Activated CD4-positive, alpha-beta memory T cell treated with anti-CD3 and anti-CD28 coated beads for 36 hours (primary cell): ENCODE measurements at regions not wholly inside any gene's neighbourhood (a gene's known extent, or its start where the extent isn't known, plus 50 kb on each side); places are given as distances from the start of the nearest gene placed in this dataset.
"Not testable (repeated sequence)": the region's sequence is repeated elsewhere in the genome, so short reads cannot be mapped to it uniquely, and the experiment has no call there.

Experiments
- CTCF ChIA-PET: fragments of 350-600 bp; sonication (Branson Sonifier 250); formaldehyde crosslinking; loops from one replicate; lab custom pipeline; 2021; ENCODE audit warnings: antibody characterized with exemption, inconsistent platforms; lab: Charles Lee
- POLR2A ChIA-PET: fragments of 350-600 bp; sonication (Branson Sonifier 250); formaldehyde crosslinking; loops from one replicate; lab custom pipeline; 2021; ENCODE audit warnings: antibody characterized with exemption; lab: Charles Lee
- DNase-seq: peaks from one replicate; pipeline ENCODE4 v3.0.0-alpha.2; 2020
- H3K27ac Mint-ChIP-seq: one replicate; pipeline ENCODE4 v1.8.0; 2021; ENCODE audit warnings: mixed read lengths
- H3K27me3 Mint-ChIP-seq: one replicate; pipeline ENCODE4 v1.8.0; 2021; ENCODE audit warnings: mixed read lengths
- H3K36me3 Mint-ChIP-seq: one replicate; pipeline ENCODE4 v1.8.0; 2021; ENCODE audit warnings: mixed read lengths
- H3K4me1 Mint-ChIP-seq: one replicate; pipeline ENCODE4 v1.8.0; 2021; ENCODE audit warnings: low read depth, mixed read lengths
- H3K4me3 Mint-ChIP-seq: one replicate; pipeline ENCODE4 v1.8.0; 2021; ENCODE audit warnings: mild to moderate bottlenecking, mixed read lengths
- H3K9me3 Mint-ChIP-seq: one replicate; pipeline ENCODE4 v1.8.0; 2021; ENCODE audit warnings: mixed read lengths
- intact Hi-C: fragments of 100-400 bp; cut with micrococcal nuclease; formaldehyde crosslinking; loops from one replicate; pipeline ENCODE4 v1.15.1; 2023

DNA sequence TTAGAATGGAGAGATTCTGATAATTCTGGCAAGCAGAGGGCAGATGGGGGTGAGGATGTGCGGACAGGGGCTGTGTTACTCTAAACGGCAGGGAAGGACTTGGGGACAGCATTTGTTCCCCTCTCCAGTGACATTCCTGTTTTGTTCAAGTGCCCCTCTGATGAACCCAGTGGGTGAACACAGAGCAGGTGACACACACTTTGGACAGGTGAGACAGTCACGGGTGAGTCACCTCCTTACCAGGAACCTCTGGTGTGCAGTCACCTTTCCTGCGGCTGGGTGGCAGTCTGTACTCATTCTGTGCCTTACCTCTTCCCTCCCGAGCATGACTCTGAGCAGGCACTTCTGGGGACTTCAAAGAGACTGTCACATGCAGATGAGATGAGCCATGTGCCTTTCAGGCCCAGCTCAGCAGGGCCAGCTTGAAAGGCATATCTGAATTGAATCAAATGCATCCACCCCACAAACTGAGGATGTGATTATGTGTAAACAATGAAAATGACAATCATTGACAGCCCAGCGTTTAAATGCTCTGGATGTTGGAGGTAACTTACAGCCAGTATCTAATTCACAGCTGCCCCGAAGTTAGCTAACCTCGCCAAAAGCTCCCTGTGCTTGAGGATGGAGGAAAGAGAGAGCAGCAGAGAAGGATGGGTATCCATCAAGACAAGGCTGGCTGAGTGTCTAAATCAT, 362.4 kb downstream of the BCL2L11 start:
- H3K9me3 Mint-ChIP-seq, H3K36me3 Mint-ChIP-seq, H3K4me3 Mint-ChIP-seq, DNase-seq, H3K27me3 Mint-ChIP-seq, POLR2A ChIA-PET, CTCF ChIA-PET: not testable (repeated sequence)
- peaks cover 39% of the 10 kb centered on the region for H3K4me1 Mint-ChIP-seq
- intact Hi-C loops = loop anchor here (10.0 kb wide), 1 partner anchor 222 kb away; no protein-coding TSS in a partner anchor
- peak overlapping the region; percentile 49 for H3K27ac Mint-ChIP-seq

- H3K4me3 Mint-ChIP-seq, H3K27me3 Mint-ChIP-seq, POLR2A ChIA-PET, DNase-seq, CTCF ChIA-PET, H3K36me3 Mint-ChIP-seq, H3K27ac Mint-ChIP-seq, H3K9me3 Mint-ChIP-seq: not testable (repeated sequence)
- peaks cover 36% of the 10 kb centered on the region for H3K4me1 Mint-ChIP-seq
- intact Hi-C loops = loop anchor here (10.0 kb wide), 1 partner anchor 221 kb away; no protein-coding TSS in a partner anchor
Observed at GRCh38 chr2:111484097-111484496, 363.4 kb downstream of the BCL2L11 start.

DNA sequence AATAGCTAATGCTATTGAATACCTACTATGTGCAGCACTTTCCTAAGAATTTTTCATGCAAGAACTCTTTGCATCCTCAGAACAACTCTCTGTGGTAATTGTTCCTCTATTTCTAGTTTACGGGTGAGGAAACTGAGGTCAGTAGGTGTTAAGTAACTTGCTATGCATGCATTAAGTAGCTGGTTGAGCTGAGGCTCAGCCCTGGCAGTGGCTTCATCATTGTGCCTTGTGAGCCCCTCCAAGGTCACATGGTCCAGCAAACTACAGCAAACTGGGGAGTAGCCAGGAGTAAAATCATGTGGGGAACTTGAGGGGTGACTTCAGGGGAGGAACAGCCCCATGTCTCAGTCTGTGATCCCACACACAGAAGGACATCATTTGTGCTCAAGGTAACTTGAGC, 365.2 kb downstream of the BCL2L11 start:
- H3K27ac Mint-ChIP-seq, CTCF ChIA-PET, H3K9me3 Mint-ChIP-seq, POLR2A ChIA-PET, H3K4me3 Mint-ChIP-seq, DNase-seq, H3K27me3 Mint-ChIP-seq, H3K36me3 Mint-ChIP-seq: not testable (repeated sequence)
- intact Hi-C loops = loop anchor here (10.0 kb wide), 1 partner anchor 219 kb away; no protein-coding TSS in a partner anchor
- peaks cover 28% of the 10 kb centered on the region for H3K4me1 Mint-ChIP-seq

GRCh38 chr2:111488451-111488850, 367.7 kb downstream of the BCL2L11 start:
- not testable (repeated sequence) for H3K9me3 Mint-ChIP-seq

DNA sequence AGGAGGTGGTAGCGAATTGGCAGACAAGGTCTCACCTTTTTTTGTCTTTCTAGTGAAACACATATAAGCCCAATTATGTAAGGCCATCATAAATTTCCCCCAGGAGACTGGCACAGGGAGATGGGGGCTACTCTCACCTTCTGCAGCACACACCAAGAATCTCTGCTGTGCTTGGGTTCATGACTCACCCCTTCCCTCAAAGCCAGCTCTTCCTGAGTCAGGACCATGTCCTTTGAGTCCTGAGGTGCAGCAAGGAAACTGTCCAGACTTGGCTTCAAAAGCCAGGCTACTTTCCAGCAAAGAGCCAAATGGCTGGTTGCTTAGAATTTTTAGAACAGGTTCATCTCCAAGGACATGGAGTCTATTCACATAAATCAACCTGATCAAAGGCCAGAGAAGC, 368.7 kb downstream of the BCL2L11 start:
- CTCF ChIA-PET = not testable (repeated sequence)
- intact Hi-C loops = loop anchor here (10.0 kb wide), 1 partner anchor 215 kb away; no protein-coding TSS in a partner anchor

More at GRCh38 chr2:111488451-111488850, 367.7 kb downstream of the BCL2L11 start:
- POLR2A ChIA-PET, H3K27ac Mint-ChIP-seq, H3K4me3 Mint-ChIP-seq, H3K27me3 Mint-ChIP-seq, CTCF ChIA-PET, DNase-seq: not testable (repeated sequence)
- intact Hi-C loops = loop anchor here (10.0 kb wide), 1 partner anchor 216 kb away; no protein-coding TSS in a partner anchor
- peaks cover 11% of the 10 kb centered on the region for H3K36me3 Mint-ChIP-seq
- peaks cover 16% of the 10 kb centered on the region for H3K4me1 Mint-ChIP-seq

GRCh38 chr2:111491181-111491580, 370.5 kb downstream of the BCL2L11 start:
- peaks cover 17% of the 10 kb centered on the region for H3K4me1 Mint-ChIP-seq
- H3K9me3 Mint-ChIP-seq, DNase-seq, CTCF ChIA-PET, intact Hi-C loops, H3K27me3 Mint-ChIP-seq, POLR2A ChIA-PET: not testable (repeated sequence)
- peak overlapping the region; percentile 88 for H3K27ac Mint-ChIP-seq
- peak overlapping the region; percentile 84 for H3K4me3 Mint-ChIP-seq
- H3K36me3 Mint-ChIP-seq = peaks cover 11% of the 10 kb centered on the region

More for the DNA sequence above, 368.7 kb downstream of the BCL2L11 start:
- H3K27ac Mint-ChIP-seq, POLR2A ChIA-PET, DNase-seq, H3K27me3 Mint-ChIP-seq, H3K9me3 Mint-ChIP-seq, H3K4me3 Mint-ChIP-seq: not testable (repeated sequence)
- peaks cover 16% of the 10 kb centered on the region for H3K4me1 Mint-ChIP-seq
- H3K36me3 Mint-ChIP-seq = peaks cover 11% of the 10 kb centered on the region

GRCh38 chr2:111491614-111492013, 370.9 kb downstream of the BCL2L11 start:
- POLR2A ChIA-PET, CTCF ChIA-PET, intact Hi-C loops, H3K27me3 Mint-ChIP-seq, H3K9me3 Mint-ChIP-seq, DNase-seq: not testable (repeated sequence)
- peak overlapping the region; percentile 88 for H3K27ac Mint-ChIP-seq
- H3K4me1 Mint-ChIP-seq = peaks cover 18% of the 10 kb centered on the region
- peaks cover 11% of the 10 kb centered on the region for H3K36me3 Mint-ChIP-seq
- peak overlapping the region; percentile 84 for H3K4me3 Mint-ChIP-seq

- peaks cover 16% of the 10 kb centered on the region for H3K36me3 Mint-ChIP-seq
- peaks cover 19% of the 10 kb centered on the region for H3K4me1 Mint-ChIP-seq
- H3K27me3 Mint-ChIP-seq, POLR2A ChIA-PET, DNase-seq, intact Hi-C loops, H3K9me3 Mint-ChIP-seq, CTCF ChIA-PET: not testable (repeated sequence)
- H3K4me3 Mint-ChIP-seq = peak overlapping the region; percentile 78
- H3K27ac Mint-ChIP-seq = peak overlapping the region; percentile 93
Observed at GRCh38 chr2:111492995-111493719, 372.4 kb downstream of the BCL2L11 start.

DNA sequence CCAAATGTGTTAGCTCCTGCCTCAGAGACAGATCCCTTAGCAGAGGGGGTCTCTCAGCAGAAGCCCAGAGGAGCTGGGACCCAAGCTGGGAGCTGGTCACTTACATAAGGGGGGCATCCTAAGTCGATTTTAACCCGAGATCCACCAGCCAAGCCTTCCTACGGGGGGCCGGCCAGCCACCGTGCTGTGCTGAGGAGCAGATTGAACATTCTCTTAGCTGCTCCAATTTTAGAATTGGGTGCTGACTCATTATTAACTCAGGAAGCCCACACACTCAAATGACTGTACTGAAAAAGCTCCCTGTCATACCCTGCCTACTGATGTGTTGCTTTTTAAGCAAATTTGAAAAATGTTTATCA, 373.0 kb downstream of the BCL2L11 start:
- H3K27me3 Mint-ChIP-seq, intact Hi-C loops, CTCF ChIA-PET, H3K9me3 Mint-ChIP-seq, POLR2A ChIA-PET: not testable (repeated sequence)
- Mint-ChIP-seq H3K36me3 (peaks cover 13% of the 10 kb centered on the region), H3K4me1 (peaks cover 17% of the 10 kb centered on the region), H3K4me3 (peak overlapping the region; percentile 78), H3K27ac (peak overlapping the region; percentile 93)
- peak; percentile 51 for DNase-seq

DNA sequence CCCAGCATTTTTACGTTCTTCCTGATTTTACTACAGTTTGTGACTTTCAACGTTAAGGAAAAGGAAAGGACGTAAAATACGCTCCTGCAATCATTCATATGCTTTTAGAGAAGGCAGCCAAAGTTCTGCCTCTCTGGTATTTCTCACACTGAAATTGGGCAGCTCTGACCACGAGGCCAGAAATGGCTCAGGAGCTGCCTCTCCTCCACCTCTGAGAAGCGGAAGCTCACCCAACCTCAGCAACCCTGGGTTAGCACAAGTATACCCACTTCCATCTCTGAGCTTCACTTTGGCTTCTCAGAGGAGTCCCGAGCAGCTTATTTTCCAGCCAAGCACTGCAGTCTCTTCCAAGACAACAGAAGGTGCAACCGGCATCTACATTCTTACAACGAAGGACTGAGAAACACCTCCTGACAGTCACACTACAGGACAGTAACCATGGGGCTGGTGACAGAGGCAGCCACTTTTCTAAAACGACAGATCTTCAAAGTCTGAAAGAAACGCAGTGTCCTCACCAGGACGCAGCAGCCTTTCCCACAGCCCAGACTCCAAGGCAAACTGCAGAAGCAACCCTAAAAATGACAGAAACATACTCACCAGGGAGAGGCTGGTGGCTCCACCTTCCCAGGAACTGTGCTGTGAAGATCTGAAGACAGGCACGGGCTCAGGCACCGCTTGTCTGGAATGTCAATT, 373.7 kb downstream of the BCL2L11 start:
- peaks cover 17% of the 10 kb centered on the region for H3K4me1 Mint-ChIP-seq
- peaks cover 13% of the 10 kb centered on the region for H3K36me3 Mint-ChIP-seq
- H3K9me3 Mint-ChIP-seq, CTCF ChIA-PET, H3K27me3 Mint-ChIP-seq, intact Hi-C loops, POLR2A ChIA-PET: not testable (repeated sequence)
- H3K4me3 Mint-ChIP-seq = peak overlapping the region; percentile 49
- DNase-seq = peak; percentile 63
- peak overlapping the region; percentile 56 for H3K27ac Mint-ChIP-seq

DNA sequence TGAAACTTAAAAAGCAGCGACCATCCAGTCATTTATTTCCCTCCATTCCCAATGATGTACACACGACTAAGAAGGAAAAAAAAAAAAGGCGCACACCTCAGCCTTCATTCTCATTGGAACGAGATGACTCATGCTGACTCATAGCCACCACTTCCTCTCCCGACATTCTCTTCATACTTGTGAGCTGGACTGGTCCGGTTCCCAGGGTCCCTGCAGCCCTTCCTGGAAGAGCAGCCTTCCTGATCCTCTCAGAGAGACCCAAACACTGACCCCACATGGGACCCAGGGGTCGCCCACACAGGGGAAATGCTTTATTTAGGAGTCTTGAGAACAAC, 374.2 kb downstream of the BCL2L11 start:
- H3K9me3 Mint-ChIP-seq, CTCF ChIA-PET, H3K27ac Mint-ChIP-seq, H3K27me3 Mint-ChIP-seq, POLR2A ChIA-PET, DNase-seq, intact Hi-C loops: not testable (repeated sequence)
- Mint-ChIP-seq H3K4me3 (peak overlapping the region; percentile 49), H3K4me1 (peaks cover 17% of the 10 kb centered on the region), H3K36me3 (peaks cover 13% of the 10 kb centered on the region)

GRCh38 chr2:111495636-111496035, 374.9 kb downstream of the BCL2L11 start:
- POLR2A ChIA-PET, H3K4me3 Mint-ChIP-seq, intact Hi-C loops, H3K27me3 Mint-ChIP-seq, H3K9me3 Mint-ChIP-seq, H3K27ac Mint-ChIP-seq, CTCF ChIA-PET: not testable (repeated sequence)
- H3K36me3 Mint-ChIP-seq = peaks cover 13% of the 10 kb centered on the region
- DNase-seq = peak; percentile 20
- peaks cover 21% of the 10 kb centered on the region for H3K4me1 Mint-ChIP-seq
